ENCODE measurements at regions not wholly inside any gene's neighbourhood (a gene's known extent, or its start where the extent isn't known, plus 50 kb on each side); places are given as distances from the start of the nearest gene placed in this dataset.

- TF ChIP-seq CTCF (IDR thresholded peaks at IDR 0.05) (no peak), EP300 (IDR thresholded peaks at IDR 0.05) (no peak), POLR2A (IDR thresholded peaks at IDR 0.05) (no peak)
Observed at GRCh38 chrX:27890611-27891010, 82.8 kb downstream of the MAGEB10 start.
